NOMO-1 (cell line): ENCODE measurements at regions not wholly inside any gene's neighbourhood (a gene's known extent, or its start where the extent isn't known, plus 50 kb on each side); places are given as distances from the start of the nearest gene placed in this dataset.
"Not testable (repeated sequence)": the region's sequence is repeated elsewhere in the genome, so short reads cannot be mapped to it uniquely, and the experiment has no call there.

ENCODE experiments used
- DNase-seq, 2 experiments: peaks; one replicate each; lab custom pipeline; 2025; ENCODE audit not compliant: unreplicated experiment in 2 of 2; lab: John Stamatoyannopoulos, UW

DNA sequence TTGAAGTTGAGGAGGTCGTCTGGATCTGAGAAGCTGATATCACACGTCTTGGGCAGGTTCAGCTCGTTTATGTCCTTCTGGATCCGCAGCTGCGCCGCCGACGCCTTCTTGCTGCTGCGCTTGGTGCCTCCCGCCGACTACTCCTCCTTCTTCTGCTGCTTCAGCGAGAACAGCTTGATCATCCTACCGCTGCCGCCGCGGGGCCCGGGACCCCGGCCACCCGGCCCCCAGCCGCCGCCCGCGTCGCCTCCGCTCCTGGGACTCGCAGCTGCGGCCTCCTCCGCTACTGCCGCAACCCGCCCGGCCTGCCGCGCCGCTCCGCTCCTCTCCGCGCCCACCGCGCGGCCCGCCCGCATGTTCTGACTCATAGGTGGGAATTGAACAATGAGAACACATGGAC, 1710.6 kb downstream of the TP53TG3F start:
- not testable (repeated sequence) for DNase-seq

GRCh38 chr16:35170610-35171009, 1711.2 kb downstream of the TP53TG3F start:
- no peak for DNase-seq

DNA sequence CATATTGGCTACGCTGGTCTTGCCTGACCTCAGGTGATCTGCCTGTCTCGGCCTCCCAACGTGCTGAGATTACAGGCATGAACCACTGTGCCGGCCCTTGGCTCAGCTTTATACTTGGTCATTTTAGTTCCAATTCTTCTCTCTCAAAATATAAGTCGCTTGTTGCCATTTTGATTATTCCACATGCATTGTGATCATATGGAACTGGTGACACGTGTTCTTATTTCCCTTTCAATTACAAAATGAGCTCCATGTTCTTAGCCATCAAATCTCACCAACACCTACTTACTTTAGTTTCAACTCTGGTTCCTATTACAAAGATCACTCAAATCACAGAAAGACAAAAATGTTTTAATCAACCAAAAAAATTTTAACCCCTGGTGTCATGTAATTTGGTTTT, 1711.7 kb downstream of the TP53TG3F start:
- no peak for DNase-seq

GRCh38 chr16:35173295-35173694, 1713.9 kb downstream of the TP53TG3F start:
- DNase-seq: no peak

- no peak for DNase-seq
Measured at GRCh38 chr16:35174016-35174415, 1714.6 kb downstream of the TP53TG3F start.

DNA sequence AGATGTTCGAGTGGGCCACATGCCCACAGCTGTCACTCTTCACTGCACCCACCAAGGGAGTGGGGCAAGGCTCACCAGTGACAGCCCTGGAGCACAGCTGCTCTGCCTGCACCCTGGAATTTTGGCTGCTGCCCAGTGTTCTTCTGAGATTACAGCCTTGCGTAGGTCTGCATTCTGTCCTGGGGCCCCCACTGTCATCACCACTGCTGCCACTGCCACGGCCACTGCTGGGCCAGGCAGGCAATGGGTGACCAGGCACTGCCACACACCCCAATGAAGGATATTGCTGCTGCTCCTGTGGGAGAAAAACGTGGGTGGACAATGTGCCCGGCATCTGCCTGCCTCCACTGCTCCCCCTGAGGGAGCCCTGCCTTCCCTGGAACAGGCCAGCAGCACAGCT, 1717.0 kb downstream of the TP53TG3F start:
- DNase-seq: no peak

GRCh38 chr16:35177851-35178250, 1718.4 kb downstream of the TP53TG3F start:
- no peak for DNase-seq

DNA sequence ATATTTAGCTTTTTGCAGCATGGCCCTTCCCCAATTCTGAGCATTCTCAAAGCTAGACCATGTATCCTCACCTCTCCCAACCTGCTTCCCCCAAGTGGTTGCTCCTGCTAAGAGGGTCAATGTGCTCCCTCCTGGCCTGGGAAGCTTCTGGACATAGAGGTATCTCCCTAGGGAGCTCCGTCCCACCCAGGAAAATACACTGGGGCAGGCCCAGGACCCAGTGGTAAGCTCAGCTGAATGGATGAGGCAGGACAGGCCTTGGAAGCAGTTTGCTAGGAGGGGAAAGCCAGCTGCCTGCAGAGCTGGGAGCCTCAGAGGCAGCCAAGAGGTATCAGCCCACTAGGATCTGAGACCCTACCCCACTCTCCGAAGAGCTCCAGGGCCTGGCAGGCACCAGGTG, 1721.6 kb downstream of the TP53TG3F start:
- DNase-seq: no peak

- DNase-seq: no peak
Measured at GRCh38 chr16:35181422-35182030, 1722.1 kb downstream of the TP53TG3F start.

GRCh38 chr16:35182043-35182677, 1722.7 kb downstream of the TP53TG3F start:
- DNase-seq: no peak

DNA sequence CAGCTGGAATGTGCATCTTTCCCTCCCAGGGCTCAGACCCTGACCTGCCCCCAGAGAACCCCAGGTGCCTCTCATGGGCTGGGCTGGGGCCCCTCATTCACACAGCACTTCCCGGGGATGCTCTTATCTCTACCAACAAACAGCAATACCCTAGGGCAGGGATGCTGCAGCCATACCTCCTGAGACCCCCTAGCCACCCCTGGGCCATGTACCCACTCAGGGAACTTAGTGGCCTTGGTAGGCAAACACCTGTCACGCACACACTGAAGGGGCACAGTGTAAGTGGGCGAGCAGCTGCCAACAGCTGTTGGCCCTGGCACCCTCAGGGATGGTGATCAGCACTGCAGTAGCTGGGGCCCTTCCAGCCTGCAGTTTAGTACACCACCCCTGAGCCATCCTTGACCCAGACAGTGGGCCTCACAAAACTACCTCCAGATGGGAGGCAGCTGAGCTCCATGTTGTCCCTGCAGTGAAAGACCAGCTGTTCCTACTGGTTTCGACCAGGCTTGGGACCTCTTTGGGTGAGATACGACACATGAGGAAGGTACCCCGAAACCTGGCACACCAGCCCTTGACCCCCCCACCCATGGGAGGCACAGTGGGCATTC, 1723.6 kb downstream of the TP53TG3F start:
- no peak for DNase-seq

- DNase-seq: no peak
Measured at GRCh38 chr16:35184356-35184870, 1725.0 kb downstream of the TP53TG3F start.

GRCh38 chr16:35185366-35186044, 1726.1 kb downstream of the TP53TG3F start:
- DNase-seq: no peak

DNA sequence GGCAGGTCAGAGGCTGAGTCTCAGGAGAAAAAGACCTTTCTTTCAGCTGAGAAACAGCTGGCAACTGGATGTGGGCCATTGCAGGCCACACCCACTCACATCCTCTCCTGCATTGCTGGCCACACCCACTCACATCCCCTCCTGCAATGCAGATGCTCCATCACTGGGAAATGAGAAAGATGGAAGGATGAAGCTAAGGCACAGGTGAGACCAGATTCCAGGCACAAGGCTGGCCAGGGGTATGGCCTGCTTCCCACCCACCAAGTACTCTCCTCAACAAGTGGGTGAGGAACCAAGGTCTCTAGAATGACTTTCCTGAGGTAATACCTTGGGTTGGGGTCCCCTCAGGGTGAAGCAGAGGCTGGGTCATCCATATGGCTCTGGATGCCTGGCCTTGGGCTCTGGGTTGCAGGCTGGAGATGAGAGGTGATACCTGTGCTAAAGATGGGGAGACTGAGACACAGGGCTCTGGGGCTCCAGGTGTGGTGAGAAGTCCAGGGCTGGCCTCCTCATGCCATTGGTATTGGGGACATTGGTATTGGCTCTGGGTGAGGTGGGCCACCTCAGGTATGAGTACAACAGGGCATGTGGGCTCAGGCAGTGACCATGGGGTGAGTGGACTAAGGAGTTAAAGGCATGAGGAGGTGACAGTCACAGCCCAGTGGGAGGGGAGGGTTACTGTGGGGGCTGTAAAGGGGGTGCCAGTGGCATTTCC, 1726.8 kb downstream of the TP53TG3F start:
- no peak for DNase-seq

DNA sequence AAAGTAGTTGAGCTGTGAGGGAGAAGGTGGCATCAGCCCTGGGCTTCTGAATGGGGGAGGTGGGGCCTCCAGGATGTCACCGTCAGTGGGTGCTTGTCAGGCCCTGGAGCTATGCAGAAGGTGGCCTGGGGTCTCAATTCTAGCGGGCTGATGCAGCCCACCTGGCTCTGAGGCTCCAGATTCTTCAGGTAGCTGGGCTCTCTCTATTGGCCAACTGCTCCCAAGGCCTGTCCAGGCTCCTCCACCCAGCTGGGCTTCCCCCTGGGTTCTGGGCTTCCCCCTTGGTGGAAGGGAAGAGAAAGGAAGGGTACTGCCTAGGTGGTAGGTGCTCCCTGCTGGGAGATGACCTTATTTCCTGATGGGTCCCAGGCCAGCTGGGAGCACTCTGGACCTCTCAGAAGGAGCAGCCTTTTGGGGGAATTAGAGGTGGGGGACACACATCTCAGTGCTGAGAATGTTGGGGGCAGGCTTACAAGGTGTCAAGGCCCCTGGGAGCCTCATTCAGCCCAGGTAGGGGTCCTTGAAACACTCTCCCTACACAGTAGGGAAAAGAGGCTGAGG, 1728.3 kb downstream of the TP53TG3F start:
- no peak for DNase-seq

DNA sequence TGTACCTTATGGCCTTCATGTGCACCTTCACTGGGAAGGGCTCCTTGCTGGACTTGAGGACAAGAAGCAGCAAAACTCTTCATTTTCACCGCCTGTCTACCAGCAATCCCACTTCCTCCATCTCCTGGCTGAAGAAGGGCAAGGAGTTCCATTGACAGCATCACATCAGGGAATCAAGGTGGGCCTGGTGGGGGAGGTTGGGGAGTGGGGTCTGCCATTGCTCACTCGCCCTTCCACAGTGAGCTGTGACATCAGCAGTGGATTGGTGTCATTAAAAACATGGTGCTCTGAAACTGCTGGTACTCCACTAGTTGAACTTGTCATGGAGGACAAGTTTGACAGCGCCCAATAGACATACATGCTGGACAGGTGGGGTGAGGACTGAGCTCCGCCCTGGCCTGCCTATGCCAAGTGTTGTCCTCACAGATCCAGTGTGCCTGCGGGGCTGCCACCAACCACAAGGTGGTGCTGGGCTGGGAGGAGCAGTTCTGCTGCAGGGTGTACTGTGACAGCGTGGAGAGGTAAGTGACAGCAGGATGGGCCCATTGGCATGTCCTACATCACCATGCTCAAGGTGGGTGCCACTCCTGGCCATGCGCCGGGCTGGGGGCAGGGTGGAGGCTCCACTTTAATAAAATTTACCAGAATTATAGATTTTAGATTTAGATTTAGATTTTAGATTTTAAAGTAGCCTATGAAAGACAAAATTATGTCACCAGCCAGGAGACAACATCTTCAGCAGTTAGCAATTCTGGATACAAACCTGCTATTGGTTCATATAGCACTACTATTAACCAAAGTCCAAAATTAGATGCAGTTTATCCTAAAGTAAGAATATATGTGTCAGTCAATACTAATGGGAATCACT, 1729.1 kb downstream of the TP53TG3F start:
- no peak for DNase-seq

- DNase-seq: no peak
Measured at GRCh38 chr16:35192993-35193392, 1733.6 kb downstream of the TP53TG3F start.

DNA sequence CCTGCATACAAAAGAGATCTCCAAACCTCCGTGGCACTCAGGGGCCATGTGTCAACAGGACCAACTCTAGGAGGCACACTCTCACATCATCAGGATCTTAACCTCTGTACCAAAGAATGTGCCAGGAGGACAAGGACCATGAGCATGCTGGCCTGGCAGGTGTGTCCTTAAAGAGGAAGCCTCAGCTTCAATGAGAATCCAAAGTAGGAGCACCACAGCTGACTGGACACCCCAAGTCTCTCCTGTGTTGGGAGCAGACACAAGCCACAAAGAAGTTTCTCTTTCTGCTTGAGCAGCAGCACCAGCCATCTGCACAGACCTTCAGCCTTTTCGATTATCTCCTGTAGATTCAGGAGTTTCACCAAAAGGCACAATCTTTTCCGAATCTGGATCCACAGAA, 1734.5 kb downstream of the TP53TG3F start:
- DNase-seq: no peak

- no peak for DNase-seq
Measured at GRCh38 chr16:35194681-35195080, 1735.3 kb downstream of the TP53TG3F start.
